ENCODE measurements at regions not wholly inside any gene's neighbourhood (a gene's known extent, or its start where the extent isn't known, plus 50 kb on each side); places are given as distances from the start of the nearest gene placed in this dataset.

DNA sequence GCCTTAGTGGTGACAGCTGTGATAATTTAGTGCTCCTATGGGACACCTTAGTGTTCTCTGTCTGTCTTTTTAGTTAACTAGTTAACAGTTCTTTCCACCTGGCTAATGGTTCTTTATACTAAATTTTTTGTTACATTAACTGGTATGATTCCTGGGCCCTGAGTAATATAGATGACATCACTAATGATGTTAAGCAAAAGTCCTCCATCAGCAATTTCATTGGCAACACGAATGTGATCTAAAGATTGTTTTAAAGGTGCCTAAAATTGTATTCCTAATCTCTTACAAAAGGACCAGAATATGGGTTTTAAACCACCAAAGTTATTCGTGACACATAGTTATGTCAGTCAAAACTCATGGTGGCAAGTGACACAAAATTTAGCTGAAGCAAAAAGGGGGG lies 235.3 kb downstream of the TENT4A start:
- no peaks in the 10 kb centered on the region for H3K4me1 ChIP-seq (ENCODE audit: control insufficient read depth, insufficient read depth, low read depth, low read length)
- no peak overlapping the region for H2BK120ac ChIP-seq (ENCODE audit: low read depth, low read length)
- H2AK5ac ChIP-seq (ENCODE audit: low read length, severe bottlenecking), result no peak overlapping the region
- no peak overlapping the region for H3K9ac ChIP-seq (ENCODE audit: low read length)
- no peak overlapping the region for H3K18ac ChIP-seq (ENCODE audit: low read depth in 1 of 2, low read length in 2 of 2)
- H4K8ac ChIP-seq (ENCODE audit: low read length), result no peak overlapping the region
- no peak overlapping the region for H4K91ac ChIP-seq (ENCODE audit: low read length)
- WGBS, result 52% methylated on average over 1 of the region's 2 CpGs
- no peak overlapping the region for H3K14ac ChIP-seq (ENCODE audit: low read length in 2 of 2)
- no peak overlapping the region for H2AFZ ChIP-seq (ENCODE audit: low read depth, low read length)
- H3K27ac ChIP-seq (ENCODE audit: low read length, poor library complexity, severe bottlenecking), result no peak overlapping the region
- H3K79me1 ChIP-seq (replicated peaks; ENCODE audit: low read length, poor library complexity, severe bottlenecking), result no peaks in the 10 kb centered on the region
- H3K9me3 ChIP-seq (ENCODE audit: control insufficient read depth, low read length), result no peaks in the 10 kb centered on the region
- H2BK5ac ChIP-seq (ENCODE audit: low read depth, low read length, poor library complexity, severe bottlenecking), result no peak overlapping the region
- H2BK15ac ChIP-seq (ENCODE audit: low read depth, poor library complexity, severe bottlenecking), result no peak overlapping the region
- no peak overlapping the region for H3K4ac ChIP-seq (ENCODE audit: low read depth in 1 of 2, low read length in 2 of 2)
- no peaks in the 10 kb centered on the region for H3K27me3 ChIP-seq (ENCODE audit: control insufficient read depth in 1 of 2, insufficient read depth in 1 of 2, low read length in 2 of 2)
- H3K4me3 ChIP-seq (ENCODE audit: insufficient read depth in 1 of 2, low read depth in 1 of 2, low read length in 2 of 2), result no peak overlapping the region
- no peaks in the 10 kb centered on the region for H3K36me3 ChIP-seq (ENCODE audit: control insufficient read depth in 1 of 2, insufficient read depth in 2 of 2, low read depth in 1 of 2, low read length in 2 of 2)
- H2BK12ac ChIP-seq (ENCODE audit: low read length in 2 of 2), result no peak overlapping the region
- H3K23ac ChIP-seq (ENCODE audit: low read length in 2 of 2), result no peak overlapping the region
- no peak for DNase-seq
- no peak overlapping the region for H3K4me2 ChIP-seq (ENCODE audit: low read length, poor library complexity, severe bottlenecking)

DNA sequence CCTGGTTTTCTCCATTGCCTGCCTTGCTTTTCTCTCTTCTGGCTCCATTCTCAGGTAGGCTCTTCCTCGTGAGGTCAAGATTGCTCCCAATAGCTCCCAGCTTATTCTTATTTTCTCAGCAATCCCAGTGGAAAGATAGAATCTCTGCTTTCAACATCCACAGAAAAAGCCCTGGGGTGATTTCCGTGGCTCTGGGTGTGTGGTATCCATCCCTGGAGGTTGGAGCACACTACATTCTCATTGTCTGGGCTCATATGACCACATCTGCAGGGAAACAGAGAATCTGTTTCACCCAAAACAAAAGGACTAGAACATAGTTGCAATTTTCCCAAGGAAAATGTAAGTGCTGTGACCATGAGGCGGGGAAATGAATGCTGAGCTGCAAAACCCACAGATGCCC lies 236.0 kb downstream of the TENT4A start:
- no peak overlapping the region for H2AK5ac ChIP-seq (ENCODE audit: low read length, severe bottlenecking)
- H3K9ac ChIP-seq (ENCODE audit: low read length), result no peak overlapping the region
- no peak overlapping the region for H2BK120ac ChIP-seq (ENCODE audit: low read depth, low read length)
- no peak overlapping the region for H2AFZ ChIP-seq (ENCODE audit: low read depth, low read length)
- H4K91ac ChIP-seq (ENCODE audit: low read length), result no peak overlapping the region
- H3K4me1 ChIP-seq (ENCODE audit: control insufficient read depth, insufficient read depth, low read depth, low read length), result no peaks in the 10 kb centered on the region
- no peaks in the 10 kb centered on the region for H3K36me3 ChIP-seq (ENCODE audit: control insufficient read depth in 1 of 2, insufficient read depth in 2 of 2, low read depth in 1 of 2, low read length in 2 of 2)
- no peak for DNase-seq
- no peaks in the 10 kb centered on the region for H3K27me3 ChIP-seq (ENCODE audit: control insufficient read depth in 1 of 2, insufficient read depth in 1 of 2, low read length in 2 of 2)
- no peaks in the 10 kb centered on the region for H3K9me3 ChIP-seq (ENCODE audit: control insufficient read depth, low read length)
- H4K8ac ChIP-seq (ENCODE audit: low read length), result no peak overlapping the region
- H3K79me1 ChIP-seq (replicated peaks; ENCODE audit: low read length, poor library complexity, severe bottlenecking), result no peaks in the 10 kb centered on the region
- no peak overlapping the region for H3K14ac ChIP-seq (ENCODE audit: low read length in 2 of 2)
- no peak overlapping the region for H3K4me3 ChIP-seq (ENCODE audit: insufficient read depth in 1 of 2, low read depth in 1 of 2, low read length in 2 of 2)
- no peak overlapping the region for H3K4me2 ChIP-seq (ENCODE audit: low read length, poor library complexity, severe bottlenecking)
- WGBS, result 52% methylated on average over 3 of the region's 3 CpGs
- no peak overlapping the region for H3K23ac ChIP-seq (ENCODE audit: low read length in 2 of 2)
- H3K4ac ChIP-seq (ENCODE audit: low read depth in 1 of 2, low read length in 2 of 2), result no peak overlapping the region
- no peak overlapping the region for H2BK5ac ChIP-seq (ENCODE audit: low read depth, low read length, poor library complexity, severe bottlenecking)
- H2BK15ac ChIP-seq (ENCODE audit: low read depth, poor library complexity, severe bottlenecking), result no peak overlapping the region
- H3K18ac ChIP-seq (ENCODE audit: low read depth in 1 of 2, low read length in 2 of 2), result no peak overlapping the region
- no peak overlapping the region for H2BK12ac ChIP-seq (ENCODE audit: low read length in 2 of 2)
- no peak overlapping the region for H3K27ac ChIP-seq (ENCODE audit: low read length, poor library complexity, severe bottlenecking)

DNA sequence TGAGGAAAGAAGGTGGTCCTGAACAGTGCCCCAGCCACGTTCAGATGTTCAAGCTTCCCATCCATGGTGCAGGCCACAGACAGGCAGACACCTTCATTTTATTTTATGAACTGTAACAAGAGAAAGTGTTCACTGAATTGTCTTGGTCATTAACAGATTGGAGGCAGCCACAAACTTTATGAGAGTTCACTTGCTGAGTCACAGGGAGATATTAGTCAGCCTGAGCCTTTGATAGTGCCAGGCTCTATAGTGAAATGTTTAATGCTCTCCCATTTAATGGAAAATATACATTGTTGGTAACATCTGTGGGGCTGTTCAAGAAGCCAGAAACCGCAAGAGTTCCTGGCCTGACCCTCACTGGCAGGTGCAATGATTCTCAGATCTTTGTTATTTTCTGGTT lies 237.0 kb downstream of the TENT4A start:
- 50% methylated on average over 2 of the region's 2 CpGs for WGBS
- no peak overlapping the region for H3K4me3 ChIP-seq (ENCODE audit: insufficient read depth in 1 of 2, low read depth in 1 of 2, low read length in 2 of 2)
- no peak overlapping the region for H2BK5ac ChIP-seq (ENCODE audit: low read depth, low read length, poor library complexity, severe bottlenecking)
- no peak overlapping the region for H4K8ac ChIP-seq (ENCODE audit: low read length)
- H3K9ac ChIP-seq (ENCODE audit: low read length), result no peak overlapping the region
- no peak overlapping the region for H3K14ac ChIP-seq (ENCODE audit: low read length in 2 of 2)
- no peak overlapping the region for H2BK12ac ChIP-seq (ENCODE audit: low read length in 2 of 2)
- H3K9me3 ChIP-seq (ENCODE audit: control insufficient read depth, low read length), result no peaks in the 10 kb centered on the region
- no peaks in the 10 kb centered on the region for H3K79me1 ChIP-seq (replicated peaks; ENCODE audit: low read length, poor library complexity, severe bottlenecking)
- DNase-seq, result no peak
- no peaks in the 10 kb centered on the region for H3K36me3 ChIP-seq (ENCODE audit: control insufficient read depth in 1 of 2, insufficient read depth in 2 of 2, low read depth in 1 of 2, low read length in 2 of 2)
- no peak overlapping the region for H3K18ac ChIP-seq (ENCODE audit: low read depth in 1 of 2, low read length in 2 of 2)
- no peak overlapping the region for H3K27ac ChIP-seq (ENCODE audit: low read length, poor library complexity, severe bottlenecking)
- H4K91ac ChIP-seq (ENCODE audit: low read length), result no peak overlapping the region
- H3K4me1 ChIP-seq (ENCODE audit: control insufficient read depth, insufficient read depth, low read depth, low read length), result no peaks in the 10 kb centered on the region
- no peak overlapping the region for H3K4ac ChIP-seq (ENCODE audit: low read depth in 1 of 2, low read length in 2 of 2)
- no peak overlapping the region for H2AK5ac ChIP-seq (ENCODE audit: low read length, severe bottlenecking)
- H2BK120ac ChIP-seq (ENCODE audit: low read depth, low read length), result no peak overlapping the region
- H3K27me3 ChIP-seq (ENCODE audit: control insufficient read depth in 1 of 2, insufficient read depth in 1 of 2, low read length in 2 of 2), result no peaks in the 10 kb centered on the region
- H2BK15ac ChIP-seq (ENCODE audit: low read depth, poor library complexity, severe bottlenecking), result no peak overlapping the region
- H3K4me2 ChIP-seq (ENCODE audit: low read length, poor library complexity, severe bottlenecking), result no peak overlapping the region
- H2AFZ ChIP-seq (ENCODE audit: low read depth, low read length), result no peak overlapping the region
- no peak overlapping the region for H3K23ac ChIP-seq (ENCODE audit: low read length in 2 of 2)

DNA sequence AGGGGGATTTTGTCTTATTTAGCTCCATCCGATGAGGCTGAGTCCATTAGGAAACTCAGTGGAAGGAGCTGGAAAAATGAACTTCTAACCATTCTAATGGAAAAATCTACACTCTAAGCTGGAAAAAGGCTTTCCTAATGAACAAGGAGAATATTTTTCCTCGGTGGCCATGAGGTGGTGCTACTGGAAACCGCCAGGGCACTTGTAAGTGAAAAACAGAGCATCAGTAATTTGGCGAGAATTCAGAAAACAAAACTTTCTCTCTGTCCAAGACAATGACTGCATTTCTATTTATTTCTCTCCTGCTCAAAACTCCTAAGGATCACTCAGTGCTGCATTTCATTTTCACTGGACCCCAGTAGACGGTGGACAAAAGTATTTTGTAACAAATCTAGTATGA lies 237.6 kb downstream of the TENT4A start:
- Histone ChIP-seq H2BK5ac (ENCODE audit: low read depth, low read length, poor library complexity, severe bottlenecking) (no peak overlapping the region), H3K9ac (ENCODE audit: low read length) (no peak overlapping the region), H3K4me1 (ENCODE audit: control insufficient read depth, insufficient read depth, low read depth, low read length) (no peaks in the 10 kb centered on the region), H3K9me3 (ENCODE audit: control insufficient read depth, low read length) (no peaks in the 10 kb centered on the region), H2BK120ac (ENCODE audit: low read depth, low read length) (no peak overlapping the region), H2BK12ac (ENCODE audit: low read length in 2 of 2) (no peak overlapping the region), H3K23ac (ENCODE audit: low read length in 2 of 2) (no peak overlapping the region), H3K36me3 (ENCODE audit: control insufficient read depth in 1 of 2, insufficient read depth in 2 of 2, low read depth in 1 of 2, low read length in 2 of 2) (no peaks in the 10 kb centered on the region), H3K4ac (ENCODE audit: low read depth in 1 of 2, low read length in 2 of 2) (no peak overlapping the region), H3K18ac (ENCODE audit: low read depth in 1 of 2, low read length in 2 of 2) (no peak overlapping the region), H3K79me1 (replicated peaks; ENCODE audit: low read length, poor library complexity, severe bottlenecking) (no peaks in the 10 kb centered on the region), H3K27ac (ENCODE audit: low read length, poor library complexity, severe bottlenecking) (no peak overlapping the region), H3K27me3 (ENCODE audit: control insufficient read depth in 1 of 2, insufficient read depth in 1 of 2, low read length in 2 of 2) (no peaks in the 10 kb centered on the region), H2AK5ac (ENCODE audit: low read length, severe bottlenecking) (no peak overlapping the region), H2BK15ac (ENCODE audit: low read depth, poor library complexity, severe bottlenecking) (no peak overlapping the region), H3K4me3 (ENCODE audit: insufficient read depth in 1 of 2, low read depth in 1 of 2, low read length in 2 of 2) (no peak overlapping the region), H4K91ac (ENCODE audit: low read length) (no peak overlapping the region), H2AFZ (ENCODE audit: low read depth, low read length) (no peak overlapping the region), H3K4me2 (ENCODE audit: low read length, poor library complexity, severe bottlenecking) (no peak overlapping the region), H4K8ac (ENCODE audit: low read length) (no peak overlapping the region), H3K14ac (ENCODE audit: low read length in 2 of 2) (no peak overlapping the region)
- DNase-seq, result no peak
- 46% methylated on average over 3 of the region's 5 CpGs for WGBS
